Urothelium cell line (cell line): ENCODE measurements at regions not wholly inside any gene's neighbourhood (a gene's known extent, or its start where the extent isn't known, plus 50 kb on each side); places are given as distances from the start of the nearest gene placed in this dataset.
A peak's percentile ranks its signal among the peaks of the same experiment; 100 is the strongest.

Source experiments
- DNase-seq: peaks from one replicate; pipeline ENCODE4 v3.0.0; 2011; ENCODE audit warnings: low spot score, mixed read lengths
- FAIRE-seq: peaks from 2 replicates; lab custom pipeline; 2011; peaks lifted over from hg19 to GRCh38; lab: Jason Lieb, UNC

DNA sequence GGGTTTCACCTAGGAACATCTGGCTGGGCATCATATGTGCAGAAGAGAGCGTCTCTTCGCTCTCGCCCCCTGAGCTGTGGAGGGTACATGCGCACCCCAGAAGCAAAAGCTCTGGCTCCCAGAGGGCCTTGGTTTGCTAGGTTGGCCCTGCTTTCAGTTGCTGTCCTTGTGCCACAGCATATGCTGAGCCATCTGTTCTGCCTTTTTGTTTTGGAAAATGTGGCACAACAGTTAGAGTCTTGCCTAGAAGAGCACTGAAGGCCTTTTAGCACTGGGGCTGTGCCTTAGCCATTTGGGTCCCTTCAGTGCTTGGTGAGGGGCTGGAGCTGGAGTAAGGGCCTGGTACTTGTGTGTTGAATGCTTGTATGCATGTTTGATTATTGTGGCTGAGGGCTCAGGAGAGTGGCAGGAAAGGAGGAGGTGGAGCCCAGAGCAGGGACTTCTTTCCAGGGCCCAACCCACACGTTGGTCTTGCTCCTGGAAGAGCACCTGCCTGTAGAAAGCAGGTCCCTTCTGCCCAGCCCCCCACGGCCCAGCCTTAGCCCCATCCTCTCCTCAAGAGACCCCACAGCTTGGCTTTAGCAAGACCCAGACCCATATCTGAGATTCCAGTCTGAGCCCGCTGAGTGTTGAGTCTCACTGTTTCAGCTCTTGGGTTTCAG lies 113.7 kb downstream of the SLC25A47 start:
- FAIRE-seq = no peak
- no peak for DNase-seq

DNA sequence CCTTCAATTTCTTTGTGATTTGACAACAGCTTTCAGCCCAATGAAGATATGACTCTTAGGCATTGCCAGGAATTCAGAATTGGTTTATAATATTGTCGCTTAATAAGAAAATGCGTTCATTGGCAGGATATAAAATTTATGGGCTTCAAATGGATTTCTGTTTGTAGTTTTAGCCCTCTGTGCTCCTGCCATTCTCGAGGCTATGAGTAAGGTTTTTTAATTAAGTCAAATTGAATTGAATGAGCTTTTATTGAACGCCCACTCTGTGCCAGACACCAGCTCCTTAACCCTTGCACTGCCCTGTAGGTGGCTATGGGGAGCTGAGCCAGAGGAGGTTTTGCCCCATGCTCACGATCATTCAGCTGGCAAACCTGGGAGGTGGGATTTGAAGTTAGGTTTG lies 115.1 kb downstream of the SLC25A47 start:
- DNase-seq (no peak), FAIRE-seq (no peak)

DNA sequence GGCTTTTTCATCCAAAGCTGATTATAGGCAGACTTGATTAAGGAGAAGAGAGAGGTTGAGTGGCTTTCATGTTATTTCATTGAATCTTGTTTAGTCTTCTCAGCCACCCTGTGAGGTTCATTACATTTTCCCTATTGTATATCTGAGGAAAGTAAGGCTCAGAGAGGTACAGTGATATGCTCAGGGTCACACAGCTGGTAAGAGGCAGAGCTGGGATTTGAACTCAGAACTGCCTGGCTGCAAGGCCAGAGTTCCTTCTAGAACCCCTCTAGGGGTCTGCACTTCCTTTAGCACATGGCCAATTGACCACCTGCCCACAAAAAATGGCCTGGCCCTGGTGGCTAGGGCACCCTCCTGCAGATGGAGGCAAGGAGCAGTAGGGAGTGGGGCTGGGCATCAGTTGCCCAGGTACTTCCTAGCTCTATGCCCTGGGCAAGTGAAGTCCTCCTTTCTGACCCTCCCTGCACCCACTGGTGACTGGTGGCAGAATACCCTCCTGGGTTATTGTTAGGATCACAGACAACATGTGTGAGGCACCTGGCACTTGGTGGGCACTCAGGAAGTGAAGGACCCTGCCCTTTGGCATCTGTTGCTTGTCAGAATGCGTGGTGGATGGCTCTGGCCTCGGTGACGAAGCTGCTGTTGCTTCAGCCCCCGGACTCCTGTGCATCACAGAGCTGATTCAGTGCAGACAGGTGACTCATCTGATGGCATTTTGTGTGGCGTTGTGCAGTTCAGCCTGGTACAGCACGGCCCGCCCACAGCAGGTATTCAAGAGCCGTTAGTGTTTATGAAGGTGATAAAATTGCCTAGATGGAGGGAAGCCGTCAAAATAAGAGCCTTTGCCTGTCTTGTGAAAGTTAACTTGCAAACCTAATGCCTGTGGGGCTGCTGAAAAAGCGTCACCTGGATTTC lies 115.8 kb downstream of the SLC25A47 start:
- DNase-seq = peak; percentile 89

DNA sequence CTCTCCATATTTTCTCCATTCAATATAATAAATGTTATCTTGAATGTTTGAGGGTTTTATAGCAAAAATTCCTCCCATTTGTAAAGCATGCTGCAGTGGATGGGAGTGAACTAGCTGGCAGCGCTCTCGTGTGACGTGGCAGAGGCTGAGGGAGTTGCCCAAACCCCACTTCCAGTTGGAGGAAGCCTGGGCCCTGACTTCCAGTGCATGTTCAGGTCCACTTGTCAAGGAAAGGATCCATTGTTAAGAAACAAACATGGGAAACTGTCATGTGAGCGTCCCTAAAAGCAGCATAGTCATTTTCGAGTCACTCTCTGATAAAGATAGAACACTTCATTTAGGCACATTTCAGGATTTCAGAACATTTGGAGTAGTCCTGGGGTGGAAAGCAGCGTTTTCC lies 116.6 kb downstream of the SLC25A47 start:
- FAIRE-seq = no peak
- DNase-seq = no peak

More for the DNA sequence above, 115.8 kb downstream of the SLC25A47 start:
- peak; percentile 48 for FAIRE-seq

DNA sequence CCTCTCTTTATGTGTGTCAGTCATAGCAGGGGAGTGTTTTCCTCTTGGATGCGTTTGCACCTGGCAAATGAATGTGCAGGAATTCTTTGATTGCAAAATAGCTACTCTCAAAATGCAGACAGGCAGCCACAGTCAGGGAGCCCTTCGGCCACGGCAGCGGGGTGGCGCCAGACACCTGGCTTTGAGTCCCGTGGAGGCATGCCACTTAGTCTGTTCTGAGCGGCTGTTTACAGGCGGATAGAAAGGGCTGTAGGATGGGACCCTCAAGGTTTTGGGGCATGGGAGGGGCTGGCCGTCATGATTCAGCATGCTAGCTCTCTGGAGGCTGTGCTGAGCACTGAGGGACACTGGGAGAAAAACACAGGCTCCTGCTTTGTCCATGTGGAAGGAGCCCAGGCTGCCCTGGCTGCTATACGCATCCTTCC lies 117.1 kb downstream of the SLC25A47 start:
- DNase-seq (peak; percentile 70), FAIRE-seq (no peak)

DNA sequence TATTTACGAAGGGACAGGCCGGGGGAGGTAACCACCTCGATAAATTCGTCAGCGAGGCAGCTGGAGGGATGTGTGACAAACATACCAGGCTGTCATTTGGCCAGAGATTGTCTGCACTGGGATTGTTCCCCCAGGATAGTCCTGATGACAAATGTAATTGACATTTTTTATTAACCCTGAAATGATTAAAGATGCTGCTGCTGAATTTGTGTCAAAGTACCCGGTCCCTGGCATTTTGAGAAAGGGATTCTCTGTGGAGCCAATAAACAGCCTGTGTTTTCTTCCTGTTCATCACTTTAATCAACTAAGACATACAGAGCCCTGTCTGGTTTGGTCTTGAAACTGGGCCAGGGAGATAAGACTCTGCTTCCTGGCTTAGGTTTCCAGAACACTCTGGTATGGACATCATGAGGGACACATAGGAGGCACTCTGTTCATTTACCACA lies 117.6 kb downstream of the SLC25A47 start:
- DNase-seq (no peak), FAIRE-seq (no peak)

DNA sequence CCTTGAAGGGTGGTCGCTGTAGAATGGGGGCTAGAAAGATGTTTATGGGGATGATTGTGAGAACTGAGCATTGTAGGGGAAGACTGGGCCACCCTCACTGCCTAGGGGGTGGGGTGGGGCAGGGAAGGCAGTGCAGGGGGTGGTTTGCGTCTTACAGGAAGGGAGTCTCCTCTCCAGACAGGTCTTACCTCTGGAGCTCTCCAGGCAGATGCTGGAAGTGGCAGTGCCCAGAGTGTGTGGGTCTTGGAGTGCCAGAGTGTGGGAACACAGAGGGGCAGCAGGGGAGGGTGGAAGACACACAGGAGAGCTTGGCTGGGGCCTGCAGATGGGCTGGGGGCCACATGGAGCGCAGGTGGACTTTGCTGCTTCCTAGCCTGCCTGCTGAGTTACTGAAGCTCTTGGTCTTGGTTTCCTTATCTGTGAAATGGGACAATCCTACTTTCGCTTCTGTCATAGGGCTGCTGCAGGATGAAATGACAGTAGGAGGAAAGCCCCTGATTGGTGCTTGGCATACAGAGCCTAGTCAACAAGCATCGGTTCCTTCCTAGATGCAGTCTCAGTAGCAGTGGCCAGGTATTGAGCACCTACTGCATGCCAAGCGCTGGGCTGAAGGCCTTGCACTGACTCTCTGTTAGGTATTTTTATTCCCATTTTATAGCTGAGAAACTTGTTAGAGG lies 118.3 kb downstream of the SLC25A47 start:
- DNase-seq (no peak), FAIRE-seq (no peak)

DNA sequence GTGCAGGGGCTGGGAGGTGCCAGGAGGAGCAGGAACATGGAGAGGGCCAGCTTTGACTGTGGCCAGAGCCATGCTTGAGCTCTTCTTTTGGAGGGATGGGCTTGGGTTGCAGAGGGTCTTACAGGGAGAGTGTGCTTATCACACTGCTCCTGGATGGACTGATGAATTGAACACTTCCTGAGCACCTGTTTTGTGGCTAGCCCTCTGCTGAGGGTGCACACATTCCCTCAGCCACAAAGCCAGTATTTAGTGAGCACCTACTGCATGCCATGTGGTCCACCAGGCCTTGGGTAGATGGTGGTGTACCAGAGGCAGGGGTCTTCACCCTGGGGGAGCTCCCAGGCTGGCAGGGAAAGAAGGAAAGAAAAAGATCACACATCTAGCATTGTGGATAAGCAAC lies 118.9 kb downstream of the SLC25A47 start:
- FAIRE-seq (no peak), DNase-seq (no peak)

DNA sequence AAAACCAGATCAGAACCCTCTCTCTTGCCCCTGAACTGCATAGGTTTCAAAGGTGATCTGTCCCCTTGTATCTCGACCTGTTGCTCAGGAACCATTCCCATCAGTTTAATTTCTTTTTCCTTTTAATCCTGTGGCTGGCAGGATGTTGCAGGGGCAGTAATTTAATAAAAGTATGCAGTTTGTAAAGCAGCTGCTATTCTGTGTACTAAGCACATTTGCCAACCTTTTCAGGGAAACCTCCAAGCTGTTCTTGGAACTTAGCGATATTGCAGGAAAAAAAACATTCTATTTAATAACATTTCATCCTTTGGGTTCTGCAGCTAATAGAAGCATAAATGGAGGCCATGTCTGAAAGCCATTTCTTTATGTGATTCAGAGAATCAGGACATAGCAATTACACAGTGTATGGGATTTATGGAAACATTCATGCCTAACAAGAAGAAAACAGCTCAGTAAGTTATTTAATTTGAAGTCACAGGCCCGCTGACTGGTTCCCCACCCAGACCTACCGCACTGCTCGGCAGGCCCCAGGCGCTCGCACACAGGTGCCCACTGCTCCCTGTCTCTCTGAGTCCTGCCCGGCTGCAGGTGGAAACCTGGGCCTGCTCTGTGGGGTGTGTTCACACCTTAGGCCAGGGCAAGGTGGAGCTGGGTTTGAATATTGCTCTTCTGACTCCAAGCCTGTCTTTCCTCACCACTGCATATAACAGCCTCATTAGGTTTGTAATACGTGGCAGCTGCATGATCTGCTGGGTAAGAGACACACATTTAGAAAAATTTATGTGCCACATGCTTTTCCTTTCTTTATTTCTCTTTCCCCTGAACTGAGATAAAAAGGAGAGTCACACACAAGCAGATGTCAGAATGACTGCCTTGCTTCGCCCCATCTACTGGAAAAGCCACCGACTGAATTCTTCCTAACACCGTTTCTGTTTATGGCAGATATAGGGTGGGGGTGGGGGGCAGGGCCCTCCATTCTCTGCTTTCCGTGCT lies 119.7 kb downstream of the SLC25A47 start:
- FAIRE-seq (no peak), DNase-seq (no peak)

DNA sequence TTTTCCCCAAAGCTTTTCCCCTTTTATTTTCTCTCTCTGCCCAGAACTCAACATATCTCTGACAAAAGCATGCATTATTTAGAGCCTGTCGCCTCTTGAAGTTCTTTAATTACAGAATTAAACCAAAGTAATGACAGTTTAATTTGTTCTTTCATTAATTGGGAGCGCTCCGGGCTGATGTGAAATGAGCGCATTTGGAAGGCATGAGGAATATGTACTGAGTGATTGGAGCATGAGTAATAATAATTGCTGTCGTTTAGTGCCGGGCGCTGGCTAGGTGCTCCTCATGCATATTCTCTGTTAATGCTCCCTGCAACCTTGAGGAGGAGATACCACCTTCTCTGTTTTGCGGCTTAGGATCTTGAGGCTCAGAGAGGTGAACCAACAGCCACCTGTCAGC lies 120.5 kb downstream of the SLC25A47 start:
- FAIRE-seq (no peak), DNase-seq (peak; percentile 35)

DNA sequence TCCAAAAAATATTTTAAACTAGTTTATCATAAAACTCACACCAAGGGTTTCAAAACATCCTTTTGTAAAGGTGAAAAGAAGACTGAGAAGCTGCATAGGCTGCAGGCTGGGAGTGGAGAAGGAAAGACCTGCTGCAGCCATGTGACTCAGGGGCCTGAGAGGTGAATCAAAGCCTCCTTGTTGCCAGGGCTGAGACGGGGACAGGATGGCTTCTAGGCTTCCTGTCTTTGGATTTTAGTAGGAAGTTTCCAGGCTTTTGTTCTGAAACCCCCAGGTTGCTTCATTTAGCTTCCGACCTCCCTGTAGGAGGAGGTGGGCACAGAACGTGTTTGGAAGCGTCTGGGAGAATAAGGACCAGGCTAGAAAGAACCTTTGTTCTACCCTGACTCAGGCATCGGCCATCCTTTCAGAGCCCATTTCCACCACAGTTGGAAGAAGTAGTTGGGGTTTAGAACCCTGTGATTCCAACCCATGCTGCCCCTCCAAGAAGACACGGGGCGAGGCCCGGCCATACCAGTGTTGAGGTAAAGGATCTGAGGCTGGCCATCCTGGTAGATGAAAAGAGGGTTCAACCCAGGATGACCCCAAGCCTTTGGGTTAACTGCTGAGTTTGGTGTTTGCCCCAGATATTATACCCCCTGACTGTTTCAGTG lies 122.4 kb downstream of the SLC25A47 start:
- DNase-seq = peak; percentile 19
- FAIRE-seq = no peak

DNA sequence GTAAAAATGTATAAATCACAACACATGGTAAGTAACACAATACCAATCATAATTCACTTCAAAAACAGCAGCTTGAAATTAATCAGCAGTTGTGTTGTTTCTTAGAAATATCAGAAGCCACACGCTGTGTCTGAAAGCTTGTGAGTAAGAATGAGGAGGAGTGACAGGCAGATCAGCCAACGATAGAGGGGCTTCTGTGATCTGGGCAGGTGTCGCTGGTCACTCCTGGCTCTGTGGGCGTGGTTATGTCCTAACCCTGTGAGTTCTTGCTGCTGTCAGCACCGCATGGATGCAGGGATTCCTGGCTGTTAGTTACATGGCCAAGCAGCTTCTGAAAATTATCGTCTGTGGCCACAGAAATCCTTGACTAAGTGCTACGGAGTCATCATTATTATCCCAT lies 123.4 kb downstream of the SLC25A47 start:
- DNase-seq (no peak), FAIRE-seq (no peak)

DNA sequence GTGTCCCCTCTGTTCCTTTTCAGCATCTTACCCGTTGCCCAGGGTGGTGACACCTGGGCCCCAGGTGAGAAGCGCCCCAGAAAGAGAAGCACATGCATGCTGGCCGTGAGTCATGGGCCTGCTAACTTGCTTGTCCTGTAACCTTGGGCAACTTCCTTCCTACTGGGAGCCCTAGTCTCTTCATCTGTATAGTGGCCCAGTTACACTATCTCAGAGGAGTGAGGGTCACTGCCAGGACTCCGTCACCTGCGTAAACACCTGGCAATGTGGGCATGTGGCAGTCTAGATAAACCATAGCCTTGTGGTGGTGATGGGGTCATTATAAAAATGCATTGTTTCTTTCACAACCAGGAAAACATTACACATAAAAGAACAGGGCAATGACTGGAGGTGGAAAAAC lies 125.2 kb downstream of the SLC25A47 start:
- FAIRE-seq (no peak), DNase-seq (no peak)

DNA sequence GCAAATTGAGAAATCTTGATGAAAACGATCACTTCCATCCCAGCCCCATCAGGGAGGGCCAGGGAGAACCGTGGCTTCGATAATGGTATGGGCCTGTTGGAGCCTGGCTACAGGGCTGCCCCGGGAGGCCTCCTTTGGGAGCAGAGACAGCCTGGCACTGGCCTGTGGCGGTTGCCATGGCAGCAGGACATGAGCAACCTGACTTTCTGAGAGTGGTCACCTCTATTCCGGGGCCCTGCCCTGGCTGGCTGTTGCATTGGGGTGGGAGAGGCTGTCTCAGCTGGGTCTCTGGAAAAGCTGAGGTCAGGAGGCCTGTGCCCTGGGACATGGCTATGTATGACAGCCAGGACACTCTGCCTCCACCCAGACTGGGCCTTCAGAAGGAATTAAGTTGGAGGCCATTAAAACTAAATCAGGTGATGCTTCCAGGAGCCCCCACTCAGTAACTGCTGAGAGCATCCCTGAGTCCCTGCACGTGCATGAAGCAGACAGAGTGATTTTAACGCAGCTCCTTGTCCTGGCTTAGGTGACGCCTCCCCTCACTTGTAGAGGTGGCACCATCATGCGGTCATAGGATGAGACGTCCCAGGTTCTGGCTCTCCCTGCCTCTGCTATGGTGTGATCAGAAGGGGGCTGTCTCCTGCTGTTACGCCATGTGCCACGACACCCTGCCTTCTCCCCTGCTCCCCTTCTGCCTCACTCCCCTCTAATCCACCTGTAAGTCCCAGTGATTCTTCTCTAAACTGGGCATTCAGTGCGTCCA lies 126.3 kb downstream of the SLC25A47 start:
- FAIRE-seq (no peak), DNase-seq (no peak)

DNA sequence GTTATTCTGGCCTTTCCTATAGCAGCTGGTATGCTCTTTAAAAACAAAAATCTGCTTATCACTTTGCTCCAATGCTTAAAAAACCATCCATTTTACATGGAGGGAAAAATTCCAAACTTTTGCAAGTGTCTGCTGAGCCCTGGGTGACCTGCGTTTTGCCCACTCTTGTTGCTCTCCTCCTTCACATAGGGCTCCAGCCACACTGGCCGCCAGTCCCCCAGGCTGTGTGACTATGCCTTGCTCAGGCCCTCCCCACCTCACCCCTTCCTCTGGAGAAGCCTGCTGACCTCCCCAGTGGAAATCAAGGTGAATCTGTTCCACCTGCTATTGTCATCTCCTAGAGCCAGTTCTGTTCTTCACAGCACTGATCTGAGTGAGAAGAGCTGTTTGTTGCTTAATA lies 126.9 kb downstream of the SLC25A47 start:
- DNase-seq (no peak), FAIRE-seq (no peak)

DNA sequence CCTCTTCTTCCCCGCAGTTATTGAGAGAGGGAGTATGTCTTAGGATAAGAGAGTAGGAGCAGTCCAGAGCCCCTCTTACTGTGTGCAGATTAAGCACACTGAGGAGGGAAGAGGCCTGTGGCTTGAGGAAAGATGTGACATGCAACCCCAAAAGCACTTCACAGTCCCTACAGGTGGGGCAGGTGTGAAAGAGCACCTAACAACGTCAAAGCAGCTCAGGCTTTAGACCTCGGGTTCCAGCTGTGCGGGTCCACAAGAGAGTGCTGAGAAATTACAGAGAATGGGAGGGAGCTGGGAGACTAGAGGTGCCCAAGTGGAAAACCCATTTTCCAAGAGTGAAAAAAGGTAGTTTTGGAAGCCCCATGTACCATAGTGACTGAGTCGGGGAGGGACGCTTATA lies 127.6 kb downstream of the SLC25A47 start:
- DNase-seq (no peak), FAIRE-seq (no peak)

DNA sequence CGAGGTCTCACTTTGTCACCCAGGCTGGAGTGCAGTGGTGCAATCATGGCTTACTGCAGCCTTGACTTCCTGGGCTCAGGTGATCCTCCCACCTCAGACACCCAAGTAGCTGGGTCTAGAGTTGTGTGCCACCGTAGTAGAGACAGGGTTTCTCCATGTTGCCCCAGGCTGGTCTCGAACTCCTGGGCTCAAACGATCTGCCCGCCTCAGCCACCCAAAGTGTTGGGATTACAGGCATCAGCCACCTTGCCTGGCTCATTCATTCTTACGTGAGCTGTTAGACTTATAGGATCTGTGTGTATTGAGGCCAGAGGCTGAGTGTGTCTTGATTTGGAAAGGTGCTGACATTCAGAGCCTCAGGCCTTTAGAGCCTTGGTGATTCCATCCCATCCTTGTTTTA lies 128.1 kb downstream of the SLC25A47 start:
- FAIRE-seq (no peak), DNase-seq (no peak)

DNA sequence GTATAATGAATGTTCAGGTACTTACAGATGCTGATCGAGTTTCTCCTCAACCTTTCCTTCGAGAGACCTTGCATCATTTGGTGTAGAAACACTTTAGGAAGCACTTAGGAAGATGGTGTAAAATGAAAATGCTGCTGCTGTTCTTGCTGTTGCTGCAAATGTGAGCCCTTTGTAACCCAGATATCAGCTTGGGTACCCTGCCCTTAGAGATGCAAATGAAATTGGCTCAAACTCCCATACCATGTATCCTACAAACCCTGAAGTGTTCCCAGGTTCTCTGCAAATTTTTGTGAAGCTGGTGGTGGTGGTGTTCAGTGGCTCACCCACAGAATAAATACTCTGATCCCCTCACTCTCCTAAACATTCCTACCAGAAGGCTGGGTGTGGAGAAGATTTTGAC lies 130.8 kb downstream of the SLC25A47 start:
- FAIRE-seq = no peak
- no peak for DNase-seq

DNA sequence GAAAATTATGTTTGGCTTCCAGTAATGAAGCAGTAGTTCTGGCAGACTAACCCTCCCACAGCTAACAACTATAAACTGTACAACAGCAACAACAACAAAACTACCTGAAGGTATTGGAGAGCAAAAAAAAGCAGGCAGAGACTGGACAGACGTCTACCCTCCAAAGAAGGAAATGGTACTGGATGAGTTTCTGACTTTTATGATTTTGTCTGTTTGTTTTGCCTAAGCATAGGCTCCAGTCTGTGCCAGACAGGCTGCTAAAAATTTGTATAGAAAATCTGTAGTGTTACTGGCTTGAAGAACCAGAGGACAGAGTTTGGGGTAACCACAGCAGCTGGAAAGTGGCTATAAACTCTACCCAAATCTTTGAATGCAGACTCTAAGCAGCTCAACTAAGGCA lies 131.3 kb downstream of the SLC25A47 start:
- FAIRE-seq = no peak
- no peak for DNase-seq
